Panc1 (cell line): ENCODE measurements at regions not wholly inside any gene's neighbourhood (a gene's known extent, or its start where the extent isn't known, plus 50 kb on each side); places are given as distances from the start of the nearest gene placed in this dataset.

Experiments used
- ATAC-seq: fragments of 200-7000 bp; cut with Tn5 transposase; 2 replicates; pipeline ENCODE4 v1.9.1; 2020; ENCODE audit warnings: mild to moderate bottlenecking, moderate library complexity
- BruUV-seq: library from RNA; stranded (reverse); fragments of 400-500 nt; replicated peaks from 2 replicates; lab custom pipeline; 2021; lab: Mats Ljungman, UMichigan
- CTCF ChIA-PET: fragments of 300-600 bp; sonication (Branson Sonifier 250); formaldehyde crosslinking; loops from one replicate; lab custom pipeline; 2022; ENCODE audit warnings: antibody characterized with exemption; lab: Charles Lee
- POLR2A ChIA-PET: fragments of 300-600 bp; sonication (Branson Sonifier 250); formaldehyde crosslinking; loops from one replicate; lab custom pipeline; 2022; ENCODE audit warnings: antibody characterized with exemption; lab: Charles Lee
- DNase-seq: peaks from one replicate; pipeline ENCODE4 v3.0.0-alpha.2; 2010; ENCODE audit warnings: low read depth, low spot score
- H3K27ac ChIP-seq: 2 replicates; pipeline ENCODE4 v1.5.1; 2011; ENCODE audit warnings: mild to moderate bottlenecking, low read length, inconsistent platforms
- H3K27me3 ChIP-seq: fragments of 200-500 bp; sonication (Bioruptor generic); 2 replicates; pipeline ENCODE4 v1.6.0; 2014; ENCODE audit warnings: low read length, inconsistent platforms; ENCODE audit not compliant: control insufficient read depth, insufficient read depth
- H3K36me3 ChIP-seq: fragments of 200-500 bp; sonication (Bioruptor generic); 2 replicates; pipeline ENCODE4 v1.5.1; 2014; ENCODE audit warnings: inconsistent platforms, mild to moderate bottlenecking, low read length, moderate library complexity; ENCODE audit not compliant: control insufficient read depth, insufficient read depth
- H3K4me1 ChIP-seq: 2 replicates; pipeline ENCODE4 v1.5.1; 2011; ENCODE audit warnings: inconsistent platforms, mild to moderate bottlenecking, low read length, moderate library complexity; ENCODE audit not compliant: control insufficient read depth, insufficient read depth
- H3K4me3 ChIP-seq, 2 experiments: 2 replicates each; pipeline ENCODE4 v1.5.1; 2011 to 2012; ENCODE audit warnings: low read depth in 2 of 2, low read length in 2 of 2, mild to moderate bottlenecking in 2 of 2, inconsistent platforms in 1 of 2, moderate library complexity in 1 of 2
- H3K9me3 ChIP-seq: fragments of 200-500 bp; sonication (Bioruptor generic); 2 replicates; pipeline ENCODE4 v1.5.1; 2014; ENCODE audit warnings: low read depth, mild to moderate bottlenecking, inconsistent platforms, low read length, moderate library complexity; ENCODE audit not compliant: control insufficient read depth, insufficient read depth
- POLR2AphosphoS5 ChIP-seq: IDR thresholded peaks from 2 replicates; pipeline ENCODE4 v1.6.1; 2012; ENCODE audit warnings: mild to moderate bottlenecking, low read depth, low read length, moderate library complexity
- REST ChIP-seq, 2 experiments: IDR thresholded peaks; 2 replicates each; pipeline ENCODE4 v1.6.1; 2011 to 2012; ENCODE audit warnings: low read depth in 2 of 2, control low read depth in 1 of 2, low read length in 1 of 2, mild to moderate bottlenecking in 1 of 2, moderate library complexity in 1 of 2; ENCODE audit not compliant: insufficient read depth in 1 of 2
- SIN3A ChIP-seq: IDR thresholded peaks from 2 replicates; pipeline ENCODE4 v1.6.1; 2012; ENCODE audit warnings: low read depth, mild to moderate bottlenecking, low read length, moderate library complexity, borderline replicate concordance; ENCODE audit not compliant: insufficient read depth
- TCF7L2 ChIP-seq: IDR thresholded peaks from 2 replicates; pipeline ENCODE4 v1.6.1; 2011; ENCODE audit warnings: mild to moderate bottlenecking, low read depth, low read length, inconsistent platforms
- in situ Hi-C: cut with HindIII; loops from 2 replicates; pipeline ENCODE4 v1.10.0; 2016; ENCODE audit warnings: low sequenced_read_pairs, low pct_unique_long_range_greater_than_20kb
- intact Hi-C: fragments of 100-400 bp; cut with micrococcal nuclease; formaldehyde crosslinking; loops from one replicate; pipeline ENCODE4 v1.10.0; 2022; ENCODE audit not compliant: unreplicated experiment
- TF ChIP-seq, protein P1 (sequence below): fragments of 450-650 bp; IDR thresholded peaks from 2 replicates; pipeline ENCODE4 v1.5.1; 2017; ENCODE audit warnings: mild to moderate bottlenecking

GRCh38 chr9:89748831-89749499, 144.2 kb downstream of the GADD45G start:
- ChIA-PET CTCF (no interaction called here), POLR2A (no interaction called here)
- BruUV-seq: no TSS peak
- ATAC-seq (no peak), DNase-seq (no peak)
- intact Hi-C loops: no loop called here
- Histone ChIP-seq H3K36me3 (no peaks in the 10 kb centered on the region), H3K4me3 (no peak overlapping the region), H3K27ac (no peak overlapping the region), H3K9me3 (no peaks in the 10 kb centered on the region), H3K4me1 (no peaks in the 10 kb centered on the region), H3K27me3 (no peaks in the 10 kb centered on the region)
- in situ Hi-C loops: no loop called here
- TF ChIP-seq REST (IDR thresholded peaks at IDR 0.05; ENCODE audit: insufficient read depth in 1 of 2, low read depth in 2 of 2, low read length in 1 of 2) (no peak), SIN3A (no peak), POLR2AphosphoS5 (no peak)
- TF ChIP-seq, protein P1, sequence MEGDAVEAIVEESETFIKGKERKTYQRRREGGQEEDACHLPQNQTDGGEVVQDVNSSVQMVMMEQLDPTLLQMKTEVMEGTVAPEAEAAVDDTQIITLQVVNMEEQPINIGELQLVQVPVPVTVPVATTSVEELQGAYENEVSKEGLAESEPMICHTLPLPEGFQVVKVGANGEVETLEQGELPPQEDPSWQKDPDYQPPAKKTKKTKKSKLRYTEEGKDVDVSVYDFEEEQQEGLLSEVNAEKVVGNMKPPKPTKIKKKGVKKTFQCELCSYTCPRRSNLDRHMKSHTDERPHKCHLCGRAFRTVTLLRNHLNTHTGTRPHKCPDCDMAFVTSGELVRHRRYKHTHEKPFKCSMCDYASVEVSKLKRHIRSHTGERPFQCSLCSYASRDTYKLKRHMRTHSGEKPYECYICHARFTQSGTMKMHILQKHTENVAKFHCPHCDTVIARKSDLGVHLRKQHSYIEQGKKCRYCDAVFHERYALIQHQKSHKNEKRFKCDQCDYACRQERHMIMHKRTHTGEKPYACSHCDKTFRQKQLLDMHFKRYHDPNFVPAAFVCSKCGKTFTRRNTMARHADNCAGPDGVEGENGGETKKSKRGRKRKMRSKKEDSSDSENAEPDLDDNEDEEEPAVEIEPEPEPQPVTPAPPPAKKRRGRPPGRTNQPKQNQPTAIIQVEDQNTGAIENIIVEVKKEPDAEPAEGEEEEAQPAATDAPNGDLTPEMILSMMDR: no peak

DNA sequence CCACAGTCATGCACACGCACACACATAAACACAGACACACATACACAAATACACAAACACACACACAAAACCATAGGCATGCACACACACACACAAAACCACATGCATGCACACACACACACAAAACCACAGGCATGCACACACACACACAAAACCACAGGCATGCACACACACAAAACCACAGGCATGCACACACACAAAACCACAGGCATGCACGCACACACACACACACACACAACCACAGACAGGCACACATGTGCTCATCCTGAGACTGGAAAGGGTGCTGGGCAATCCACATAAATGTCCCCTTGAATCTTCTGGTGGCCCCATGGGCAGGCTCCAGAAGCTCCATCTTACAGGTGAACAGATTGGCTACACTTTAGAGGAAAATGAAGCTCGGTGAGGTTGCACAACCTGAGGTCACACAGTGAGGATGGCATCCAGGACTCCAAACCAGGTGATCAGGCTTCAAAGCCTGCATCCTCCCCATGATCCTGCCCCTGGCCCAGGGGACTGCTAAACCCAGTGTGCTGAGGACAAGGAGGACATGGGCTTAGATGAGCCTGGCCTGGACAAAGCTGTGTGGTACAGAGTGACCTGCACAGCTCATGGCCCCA, 144.8 kb downstream of the GADD45G start:
- Histone ChIP-seq H3K27me3 (no peaks in the 10 kb centered on the region), H3K9me3 (no peaks in the 10 kb centered on the region), H3K27ac (no peak overlapping the region), H3K4me1 (no peaks in the 10 kb centered on the region), H3K4me3 (no peak overlapping the region), H3K36me3 (no peaks in the 10 kb centered on the region)
- TF ChIP-seq SIN3A: no peak
- TF ChIP-seq POLR2AphosphoS5: no peak
- no peak for TF ChIP-seq REST (IDR thresholded peaks at IDR 0.05; ENCODE audit: insufficient read depth in 1 of 2, low read depth in 2 of 2, low read length in 1 of 2)
- TF ChIP-seq, protein P1: no peak
- no peak for TF ChIP-seq TCF7L2
- intact Hi-C loops (no loop called here), in situ Hi-C loops (no loop called here)
- POLR2A ChIA-PET: interaction anchor here (0.6 kb wide), 1 partner anchor 197 kb away, joined by 5 read pairs; no protein-coding TSS in a partner anchor
- BruUV-seq: no TSS peak
- DNase-seq (no peak), ATAC-seq (no peak)
- CTCF ChIA-PET: interaction anchor here (0.6 kb wide), 1 partner anchor 24 kb away, joined by 5 read pairs; no protein-coding TSS in a partner anchor
